ENCODE measurements at regions not wholly inside any gene's neighbourhood (a gene's known extent, or its start where the extent isn't known, plus 50 kb on each side); places are given as distances from the start of the nearest gene placed in this dataset.
"Not testable (repeated sequence)": the region's sequence is repeated elsewhere in the genome, so short reads cannot be mapped to it uniquely, and the experiment has no call there.

DNA sequence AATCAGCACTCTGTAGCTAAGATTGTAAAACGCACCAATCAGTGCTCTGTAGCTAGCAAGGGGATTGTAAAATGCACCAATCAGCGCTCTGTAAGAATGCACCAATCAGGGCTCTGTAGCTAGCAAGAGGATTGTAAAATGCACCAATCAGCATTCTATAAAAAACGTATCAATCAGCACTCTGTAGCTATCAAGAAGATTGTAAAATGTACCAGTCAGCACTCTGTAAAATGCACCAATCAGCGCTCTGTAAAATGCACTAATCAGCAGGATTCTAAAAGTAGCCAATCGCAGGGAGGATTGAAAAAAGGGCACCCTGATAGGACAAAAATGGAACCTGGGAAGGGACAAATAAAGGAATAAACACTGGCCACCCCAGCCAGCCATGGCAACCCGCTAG, 278.7 kb upstream of the ECI2 start:
- H3K4me2 ChIP-seq (ENCODE audit: low read length); H2AK5ac ChIP-seq (ENCODE audit: low read length); H3K9ac ChIP-seq (ENCODE audit: low read length); H3K36me3 ChIP-seq (ENCODE audit: control insufficient read depth in 1 of 2, insufficient read depth in 2 of 2, low read length in 2 of 2); H3K4me3 ChIP-seq (ENCODE audit: low read depth, low read length); H3K79me2 ChIP-seq (ENCODE audit: control insufficient read depth, insufficient read depth, low read length, poor library complexity); H3K18ac ChIP-seq (ENCODE audit: low read length); H2BK5ac ChIP-seq (ENCODE audit: low read depth, low read length, poor library complexity); H4K91ac ChIP-seq (ENCODE audit: low read depth, low read length); H3K14ac ChIP-seq (ENCODE audit: low read length); H3K27me3 ChIP-seq (ENCODE audit: insufficient read depth, low read length); H3K4me1 ChIP-seq (ENCODE audit: control insufficient read depth in 1 of 2, insufficient read depth in 2 of 2, low read length in 2 of 2); H4K8ac ChIP-seq (ENCODE audit: low read depth, low read length); DNase-seq; H4K12ac ChIP-seq (ENCODE audit: low read depth, low read length); H3K9me3 ChIP-seq (ENCODE audit: insufficient read depth, low read depth, low read length); H3K27ac ChIP-seq (ENCODE audit: low read depth, low read length); H3K23ac ChIP-seq (ENCODE audit: low read length); H2BK12ac ChIP-seq (ENCODE audit: low read length); H2AFZ ChIP-seq (ENCODE audit: insufficient read depth, low read length, poor library complexity); H3K79me1 ChIP-seq (ENCODE audit: low read length); H3K4ac ChIP-seq (ENCODE audit: low read depth, low read length); H2BK120ac ChIP-seq (ENCODE audit: insufficient read depth, low read length, poor library complexity): not testable (repeated sequence)
- WGBS (ENCODE audit: extremely low coverage, insufficient coverage, insufficient read length) = no CpG with 5 or more reads among the region's 6 CpGs

DNA sequence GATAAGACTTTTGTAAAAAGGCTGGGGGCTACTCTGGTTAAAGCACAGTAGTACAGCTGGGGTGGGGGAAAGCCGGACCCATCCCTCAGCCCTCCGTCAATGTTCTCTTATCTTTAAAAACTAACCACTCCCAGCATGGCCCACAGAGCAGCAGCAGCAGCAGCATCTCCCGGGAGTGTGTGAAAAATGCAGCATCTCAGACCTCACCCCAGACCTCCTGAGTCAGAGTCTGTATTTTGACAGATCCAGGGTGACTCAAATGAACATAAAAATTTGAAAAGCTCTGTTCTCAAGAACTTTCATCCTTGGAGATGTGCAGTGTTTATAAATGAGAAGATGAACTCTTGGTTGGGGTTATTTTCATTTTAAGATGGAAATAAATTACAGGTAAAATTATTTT, 277.7 kb upstream of the ECI2 start:
- H3K9me3 ChIP-seq (ENCODE audit: insufficient read depth, low read depth, low read length) = no peaks in the 10 kb centered on the region
- no peak overlapping the region for H2BK12ac ChIP-seq (ENCODE audit: low read length)
- no peak overlapping the region for H3K23ac ChIP-seq (ENCODE audit: low read length)
- no peak overlapping the region for H2AK5ac ChIP-seq (ENCODE audit: low read length)
- no peak overlapping the region for H3K4ac ChIP-seq (ENCODE audit: low read depth, low read length)
- no peak overlapping the region for H2BK120ac ChIP-seq (ENCODE audit: insufficient read depth, low read length, poor library complexity)
- no peaks in the 10 kb centered on the region for H3K79me2 ChIP-seq (ENCODE audit: control insufficient read depth, insufficient read depth, low read length, poor library complexity)
- H3K4me3 ChIP-seq (ENCODE audit: low read depth, low read length) = no peak overlapping the region
- no peak overlapping the region for H3K9ac ChIP-seq (ENCODE audit: low read length)
- H2AFZ ChIP-seq (ENCODE audit: insufficient read depth, low read length, poor library complexity) = no peak overlapping the region
- H3K4me1 ChIP-seq (ENCODE audit: control insufficient read depth in 1 of 2, insufficient read depth in 2 of 2, low read length in 2 of 2) = no peaks in the 10 kb centered on the region
- no peaks in the 10 kb centered on the region for H3K27me3 ChIP-seq (ENCODE audit: insufficient read depth, low read length)
- no peaks in the 10 kb centered on the region for H3K36me3 ChIP-seq (ENCODE audit: control insufficient read depth in 1 of 2, insufficient read depth in 2 of 2, low read length in 2 of 2)
- no peak overlapping the region for H2BK5ac ChIP-seq (ENCODE audit: low read depth, low read length, poor library complexity)
- no peak overlapping the region for H3K18ac ChIP-seq (ENCODE audit: low read length)
- WGBS (ENCODE audit: extremely low coverage, insufficient coverage, insufficient read length) = no CpG with 5 or more reads among the region's 3 CpGs
- H3K27ac ChIP-seq (ENCODE audit: low read depth, low read length) = no peak overlapping the region
- no peak for DNase-seq
- H3K79me1 ChIP-seq (ENCODE audit: low read length) = no peaks in the 10 kb centered on the region
- no peak overlapping the region for H4K12ac ChIP-seq (ENCODE audit: low read depth, low read length)
- no peak overlapping the region for H4K8ac ChIP-seq (ENCODE audit: low read depth, low read length)
- no peak overlapping the region for H4K91ac ChIP-seq (ENCODE audit: low read depth, low read length)
- no peak overlapping the region for H3K4me2 ChIP-seq (ENCODE audit: low read length)
- no peak overlapping the region for H3K14ac ChIP-seq (ENCODE audit: low read length)

DNA sequence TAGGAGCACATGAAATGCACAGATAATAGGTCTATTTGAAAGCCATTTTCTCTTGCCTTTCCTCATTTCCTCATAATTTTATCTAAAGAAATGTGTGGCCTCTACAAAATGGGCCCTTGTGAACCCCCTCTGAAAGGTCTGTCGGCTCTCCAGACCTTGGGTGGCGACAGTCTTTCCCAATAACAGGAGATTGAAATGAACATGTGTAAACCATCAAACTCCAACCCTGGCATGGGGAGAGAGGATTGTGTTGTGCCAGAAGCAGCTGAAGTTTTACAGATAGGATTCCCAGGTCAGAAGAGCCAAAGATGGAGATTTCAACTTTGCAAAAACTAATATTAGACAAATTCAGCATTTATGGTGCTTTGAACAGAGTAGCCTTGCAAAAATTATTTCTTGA, 277.1 kb upstream of the ECI2 start:
- Histone ChIP-seq H3K4me3 (ENCODE audit: low read depth, low read length) (no peak overlapping the region), H2BK5ac (ENCODE audit: low read depth, low read length, poor library complexity) (no peak overlapping the region), H3K36me3 (ENCODE audit: control insufficient read depth in 1 of 2, insufficient read depth in 2 of 2, low read length in 2 of 2) (no peaks in the 10 kb centered on the region), H2BK120ac (ENCODE audit: insufficient read depth, low read length, poor library complexity) (no peak overlapping the region), H3K4me1 (ENCODE audit: control insufficient read depth in 1 of 2, insufficient read depth in 2 of 2, low read length in 2 of 2) (no peaks in the 10 kb centered on the region), H3K4me2 (ENCODE audit: low read length) (no peak overlapping the region), H4K8ac (ENCODE audit: low read depth, low read length) (no peak overlapping the region), H3K4ac (ENCODE audit: low read depth, low read length) (no peak overlapping the region), H3K79me2 (ENCODE audit: control insufficient read depth, insufficient read depth, low read length, poor library complexity) (no peaks in the 10 kb centered on the region), H2AFZ (ENCODE audit: insufficient read depth, low read length, poor library complexity) (no peak overlapping the region), H3K14ac (ENCODE audit: low read length) (no peak overlapping the region), H3K18ac (ENCODE audit: low read length) (no peak overlapping the region), H3K27ac (ENCODE audit: low read depth, low read length) (no peak overlapping the region), H4K12ac (ENCODE audit: low read depth, low read length) (no peak overlapping the region), H3K9ac (ENCODE audit: low read length) (no peak overlapping the region), H2AK5ac (ENCODE audit: low read length) (no peak overlapping the region), H2BK12ac (ENCODE audit: low read length) (no peak overlapping the region), H3K79me1 (ENCODE audit: low read length) (no peaks in the 10 kb centered on the region), H4K91ac (ENCODE audit: low read depth, low read length) (no peak overlapping the region), H3K9me3 (ENCODE audit: insufficient read depth, low read depth, low read length) (no peaks in the 10 kb centered on the region), H3K23ac (ENCODE audit: low read length) (no peak overlapping the region), H3K27me3 (ENCODE audit: insufficient read depth, low read length) (no peaks in the 10 kb centered on the region)
- WGBS (ENCODE audit: extremely low coverage, insufficient coverage, insufficient read length) = no CpG with 5 or more reads among the region's 2 CpGs
- DNase-seq = no peak

DNA sequence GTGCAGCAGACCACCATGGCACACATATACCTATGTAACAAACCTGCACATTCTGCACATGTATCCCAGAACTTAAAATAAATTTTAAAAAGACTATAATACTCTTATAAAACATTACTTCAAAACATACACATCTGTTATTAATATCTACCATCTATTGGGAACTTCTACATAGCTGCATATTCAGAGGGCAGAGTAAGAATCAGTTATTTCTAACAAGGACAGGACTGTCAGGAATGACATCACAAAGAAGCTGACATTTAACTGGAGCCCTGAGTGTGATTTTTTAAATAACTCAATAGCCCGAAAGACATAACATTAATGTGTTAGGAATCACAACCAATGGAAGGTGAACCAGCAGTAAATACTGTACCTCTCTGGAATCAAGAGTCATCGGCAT, 276.7 kb upstream of the ECI2 start:
- no peaks in the 10 kb centered on the region for H3K27me3 ChIP-seq (ENCODE audit: insufficient read depth, low read length)
- H2BK120ac ChIP-seq (ENCODE audit: insufficient read depth, low read length, poor library complexity) = no peak overlapping the region
- H3K9ac ChIP-seq (ENCODE audit: low read length) = no peak overlapping the region
- H3K36me3 ChIP-seq (ENCODE audit: control insufficient read depth in 1 of 2, insufficient read depth in 2 of 2, low read length in 2 of 2) = no peaks in the 10 kb centered on the region
- H3K79me1 ChIP-seq (ENCODE audit: low read length) = no peaks in the 10 kb centered on the region
- no peak overlapping the region for H3K14ac ChIP-seq (ENCODE audit: low read length)
- H2BK12ac ChIP-seq (ENCODE audit: low read length) = no peak overlapping the region
- no peak overlapping the region for H3K23ac ChIP-seq (ENCODE audit: low read length)
- no CpG with 5 or more reads among the region's 2 CpGs for WGBS (ENCODE audit: extremely low coverage, insufficient coverage, insufficient read length)
- H3K4me3 ChIP-seq (ENCODE audit: low read depth, low read length) = no peak overlapping the region
- H4K8ac ChIP-seq (ENCODE audit: low read depth, low read length) = no peak overlapping the region
- no peak overlapping the region for H2BK5ac ChIP-seq (ENCODE audit: low read depth, low read length, poor library complexity)
- H2AK5ac ChIP-seq (ENCODE audit: low read length) = no peak overlapping the region
- H3K9me3 ChIP-seq (ENCODE audit: insufficient read depth, low read depth, low read length) = no peaks in the 10 kb centered on the region
- no peak overlapping the region for H3K18ac ChIP-seq (ENCODE audit: low read length)
- no peak for DNase-seq
- H4K91ac ChIP-seq (ENCODE audit: low read depth, low read length) = no peak overlapping the region
- no peak overlapping the region for H3K4ac ChIP-seq (ENCODE audit: low read depth, low read length)
- no peak overlapping the region for H3K4me2 ChIP-seq (ENCODE audit: low read length)
- no peaks in the 10 kb centered on the region for H3K79me2 ChIP-seq (ENCODE audit: control insufficient read depth, insufficient read depth, low read length, poor library complexity)
- H3K4me1 ChIP-seq (ENCODE audit: control insufficient read depth in 1 of 2, insufficient read depth in 2 of 2, low read length in 2 of 2) = no peaks in the 10 kb centered on the region
- H4K12ac ChIP-seq (ENCODE audit: low read depth, low read length) = no peak overlapping the region
- H2AFZ ChIP-seq (ENCODE audit: insufficient read depth, low read length, poor library complexity) = no peak overlapping the region
- H3K27ac ChIP-seq (ENCODE audit: low read depth, low read length) = no peak overlapping the region
